Neutrophil (primary cell): ENCODE measurements at regions not wholly inside any gene's neighbourhood (a gene's known extent, or its start where the extent isn't known, plus 50 kb on each side); places are given as distances from the start of the nearest gene placed in this dataset.

Experiments used
- H3K27ac ChIP-seq: fragments of 200-600 bp; sonication (generic); 2 replicates; pipeline ENCODE4 v1.5.1; 2016; ENCODE audit warnings: mild to moderate bottlenecking, moderate library complexity
- H3K27me3 ChIP-seq: fragments of 200-600 bp; sonication (generic); 2 replicates; pipeline ENCODE4 v1.6.0; 2016; ENCODE audit warnings: mild to moderate bottlenecking
- H3K36me3 ChIP-seq: fragments of 200-600 bp; sonication (generic); 2 replicates; pipeline ENCODE4 v1.5.1; 2017
- H3K4me1 ChIP-seq, 2 experiments: fragments of 200-600 bp in 1 of 2; sonication (generic) in 1 of 2; 1 replicate in 1 of 2; 2 replicates in 1 of 2; pipeline versions ENCODE4 v1.5.1 to v1.6.1; 2013 to 2016; ENCODE audit warnings: low read depth in 1 of 2, low read length in 1 of 2, mild to moderate bottlenecking in 1 of 2, moderate library complexity in 1 of 2; ENCODE audit not compliant: control insufficient read depth in 1 of 2, insufficient read depth in 1 of 2
- H3K4me3 ChIP-seq, 2 experiments: fragments of 200-600 bp in 1 of 2; sonication (generic) in 1 of 2; 1 replicate in 1 of 2; 2 replicates in 1 of 2; pipeline ENCODE4 v1.5.1; 2013 to 2016; ENCODE audit warnings: low read depth in 1 of 2, low read length in 1 of 2, mild to moderate bottlenecking in 1 of 2, moderate library complexity in 1 of 2
- H3K9me3 ChIP-seq: fragments of 200-600 bp; sonication (generic); 2 replicates; pipeline ENCODE4 v1.5.1; 2016
- TF ChIP-seq, protein P1 (sequence below): fragments of 200-600 bp; sonication (generic); IDR thresholded peaks from 2 replicates; pipeline ENCODE4 v1.5.1; 2016; ENCODE audit warnings: antibody characterized with exemption

DNA sequence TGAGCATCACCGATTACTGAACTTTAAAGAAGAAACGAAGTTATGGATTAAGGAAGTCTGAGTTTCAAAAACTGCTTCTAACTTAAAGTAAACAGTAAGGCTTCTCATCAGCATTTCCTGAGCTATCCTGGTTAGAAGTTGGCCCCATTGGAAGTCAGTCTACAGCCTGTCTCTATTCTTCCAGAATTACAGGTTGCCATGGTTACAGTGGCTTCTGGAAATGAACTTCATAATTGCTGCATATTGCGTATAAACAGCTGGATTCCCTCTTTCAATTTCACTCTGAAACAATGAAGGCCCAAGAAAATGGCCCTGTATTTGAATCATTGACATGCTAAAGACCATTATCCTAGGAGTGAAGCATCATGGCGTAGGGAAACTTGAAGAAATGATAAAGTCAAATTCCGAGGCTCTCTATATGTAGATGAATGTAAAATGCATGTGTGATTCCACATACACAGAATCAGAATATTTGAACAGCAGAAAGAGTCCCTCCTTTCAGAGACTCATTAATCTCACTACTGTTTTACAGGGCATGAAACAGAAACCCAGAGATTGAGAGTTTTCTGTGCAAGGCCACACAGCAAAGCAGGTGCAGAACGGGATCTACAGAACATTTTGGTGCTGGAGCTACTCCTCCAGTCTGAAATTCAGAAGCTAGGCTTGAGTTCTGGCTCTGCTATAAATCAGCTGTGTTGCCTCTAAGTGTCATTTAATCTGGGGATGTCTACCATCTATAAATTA is 856.4 kb upstream of the CELF4 start:
- TF ChIP-seq, protein P1, sequence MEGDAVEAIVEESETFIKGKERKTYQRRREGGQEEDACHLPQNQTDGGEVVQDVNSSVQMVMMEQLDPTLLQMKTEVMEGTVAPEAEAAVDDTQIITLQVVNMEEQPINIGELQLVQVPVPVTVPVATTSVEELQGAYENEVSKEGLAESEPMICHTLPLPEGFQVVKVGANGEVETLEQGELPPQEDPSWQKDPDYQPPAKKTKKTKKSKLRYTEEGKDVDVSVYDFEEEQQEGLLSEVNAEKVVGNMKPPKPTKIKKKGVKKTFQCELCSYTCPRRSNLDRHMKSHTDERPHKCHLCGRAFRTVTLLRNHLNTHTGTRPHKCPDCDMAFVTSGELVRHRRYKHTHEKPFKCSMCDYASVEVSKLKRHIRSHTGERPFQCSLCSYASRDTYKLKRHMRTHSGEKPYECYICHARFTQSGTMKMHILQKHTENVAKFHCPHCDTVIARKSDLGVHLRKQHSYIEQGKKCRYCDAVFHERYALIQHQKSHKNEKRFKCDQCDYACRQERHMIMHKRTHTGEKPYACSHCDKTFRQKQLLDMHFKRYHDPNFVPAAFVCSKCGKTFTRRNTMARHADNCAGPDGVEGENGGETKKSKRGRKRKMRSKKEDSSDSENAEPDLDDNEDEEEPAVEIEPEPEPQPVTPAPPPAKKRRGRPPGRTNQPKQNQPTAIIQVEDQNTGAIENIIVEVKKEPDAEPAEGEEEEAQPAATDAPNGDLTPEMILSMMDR: no peak
- no peaks in the 10 kb centered on the region for H3K36me3 ChIP-seq
- H3K4me1 ChIP-seq: no peaks in the 10 kb centered on the region
- no peak overlapping the region for H3K4me3 ChIP-seq
- no peak overlapping the region for H3K27ac ChIP-seq
- no peaks in the 10 kb centered on the region for H3K27me3 ChIP-seq
- no peaks in the 10 kb centered on the region for H3K9me3 ChIP-seq

DNA sequence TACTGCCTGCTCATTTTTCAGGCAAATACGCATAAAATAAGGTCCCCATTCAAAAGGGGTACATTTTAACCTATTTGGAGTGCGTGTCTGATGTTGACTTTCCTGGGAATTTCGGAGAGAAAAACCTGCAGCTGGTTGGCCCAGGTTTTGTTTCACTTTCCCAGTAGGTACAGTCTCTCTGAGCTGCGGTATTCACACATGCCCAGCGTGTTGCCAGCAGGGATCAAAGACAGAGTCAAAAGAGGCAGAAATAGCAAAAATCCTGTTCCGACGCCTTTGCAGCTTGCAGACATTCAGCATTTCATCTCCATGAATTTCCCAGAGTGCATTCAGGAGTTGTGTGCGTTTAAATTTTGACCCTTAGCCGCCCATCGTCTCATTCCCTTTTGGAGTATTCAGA is 855.4 kb upstream of the CELF4 start:
- TF ChIP-seq, protein P1: no peak
- no peaks in the 10 kb centered on the region for H3K9me3 ChIP-seq
- H3K4me1 ChIP-seq: no peaks in the 10 kb centered on the region
- no peak overlapping the region for H3K27ac ChIP-seq
- H3K36me3 ChIP-seq: no peaks in the 10 kb centered on the region
- H3K27me3 ChIP-seq: no peaks in the 10 kb centered on the region
- no peak overlapping the region for H3K4me3 ChIP-seq

DNA sequence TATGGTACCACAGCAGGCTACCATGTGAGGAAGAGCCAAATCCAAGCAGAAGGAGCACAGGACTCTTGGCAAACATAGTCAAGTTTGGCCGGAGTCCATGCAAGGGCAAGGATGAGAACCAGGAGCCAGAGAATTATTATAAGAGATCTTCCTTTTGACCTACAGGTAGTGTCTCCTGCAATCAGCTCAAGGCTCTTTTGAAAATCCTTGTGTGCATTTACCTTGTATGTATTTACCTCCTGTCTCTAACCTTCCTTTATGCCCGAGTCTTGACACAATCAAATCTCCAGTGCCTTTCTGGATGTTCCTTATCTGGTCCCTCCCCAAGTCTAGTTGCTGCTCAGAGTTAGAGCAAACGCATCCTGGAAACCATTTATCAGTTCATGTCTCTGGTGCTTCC is 855.0 kb upstream of the CELF4 start:
- no peak overlapping the region for H3K27ac ChIP-seq
- no peaks in the 10 kb centered on the region for H3K36me3 ChIP-seq
- no peak overlapping the region for H3K4me3 ChIP-seq
- TF ChIP-seq, protein P1: no peak
- no peaks in the 10 kb centered on the region for H3K9me3 ChIP-seq
- H3K27me3 ChIP-seq: no peaks in the 10 kb centered on the region
- no peaks in the 10 kb centered on the region for H3K4me1 ChIP-seq

DNA sequence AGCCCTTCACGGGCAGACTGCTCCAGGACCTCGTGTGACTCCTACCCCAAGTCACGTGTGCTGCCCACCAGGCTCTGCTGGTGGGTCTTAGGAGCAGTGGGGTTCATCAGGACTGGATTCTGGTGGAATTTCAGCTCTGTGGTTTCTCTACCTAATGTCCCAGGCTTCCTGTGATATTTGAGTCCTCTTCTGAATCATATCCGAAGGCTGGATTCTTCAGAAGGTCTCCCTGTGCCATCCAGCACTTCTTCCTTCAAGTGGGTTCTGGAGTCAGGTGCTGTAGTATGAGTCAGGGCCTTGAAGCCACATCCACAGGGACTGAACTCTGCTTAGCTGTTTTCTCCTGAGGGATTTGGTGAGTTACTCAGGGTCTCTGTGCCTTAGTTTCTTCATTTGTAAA is 850.2 kb upstream of the CELF4 start:
- Histone ChIP-seq H3K9me3 (no peaks in the 10 kb centered on the region), H3K4me3 (no peak overlapping the region), H3K4me1 (no peaks in the 10 kb centered on the region), H3K36me3 (no peaks in the 10 kb centered on the region), H3K27ac (no peak overlapping the region), H3K27me3 (no peaks in the 10 kb centered on the region)
- TF ChIP-seq, protein P1: no peak

DNA sequence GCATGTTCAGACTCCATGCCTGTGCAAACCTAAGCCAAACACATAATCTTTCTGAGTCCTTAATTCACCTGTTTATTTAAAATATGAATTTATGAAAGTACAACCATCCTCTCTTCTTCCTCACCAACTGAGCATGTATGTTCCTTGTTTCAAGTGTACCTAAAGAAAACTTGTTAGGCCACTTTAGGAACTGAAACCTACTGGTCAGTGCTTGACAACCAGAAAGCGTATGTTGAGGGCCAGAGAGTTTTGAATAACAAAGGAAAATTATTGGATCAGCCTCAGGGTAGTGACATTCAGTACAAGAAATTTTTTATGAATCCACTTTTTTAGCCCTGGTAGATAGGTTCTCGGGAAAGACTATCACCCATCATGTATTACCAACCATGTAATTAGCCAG is 847.6 kb upstream of the CELF4 start:
- H3K9me3 ChIP-seq: no peaks in the 10 kb centered on the region
- H3K4me1 ChIP-seq: no peaks in the 10 kb centered on the region
- no peak overlapping the region for H3K27ac ChIP-seq
- H3K4me3 ChIP-seq: no peak overlapping the region
- H3K36me3 ChIP-seq: no peaks in the 10 kb centered on the region
- H3K27me3 ChIP-seq: no peaks in the 10 kb centered on the region
- TF ChIP-seq, protein P1: no peak
